OCI-LY3 (cell line): ENCODE measurements at regions not wholly inside any gene's neighbourhood (a gene's known extent, or its start where the extent isn't known, plus 50 kb on each side); places are given as distances from the start of the nearest gene placed in this dataset.
"Not testable (repeated sequence)": the region's sequence is repeated elsewhere in the genome, so short reads cannot be mapped to it uniquely, and the experiment has no call there.

Experiments used
- H2AFZ ChIP-seq: fragments of 200-600, 300-600 bp; shearing (Covaris generic); 2 replicates; pipeline ENCODE4 v1.6.0; 2014; ENCODE audit warnings: antibody characterized with exemption, low read depth, low read length
- H3K27ac ChIP-seq: fragments of 200-600, 300-600 bp; sonication (generic); 2 replicates; pipeline ENCODE4 v1.5.1; 2014; ENCODE audit warnings: mild to moderate bottlenecking, low read length, moderate library complexity, mixed read lengths
- H3K27me3 ChIP-seq: fragments of 200-600, 300-600 bp; sonication (generic); 2 replicates; pipeline ENCODE4 v1.6.1; 2014; ENCODE audit warnings: low read depth, low read length, mixed read lengths
- H3K36me3 ChIP-seq: fragments of 200-600, 300-600 bp; sonication (generic); replicated peaks from 2 replicates; pipeline ENCODE3; 2014; ENCODE audit warnings: low read depth, low read length, mixed read lengths
- H3K4me1 ChIP-seq: fragments of 300-600, 200-600 bp; sonication (generic); 2 replicates; pipeline ENCODE4 v1.6.1; 2014; ENCODE audit warnings: low read length, mixed read lengths
- H3K4me2 ChIP-seq: fragments of 200-600, 300-600 bp; sonication (generic); 2 replicates; pipeline ENCODE4 v1.6.1; 2014; ENCODE audit warnings: low read length, mixed read lengths
- H3K4me3 ChIP-seq: fragments of 300-600, 200-600 bp; sonication (generic); 2 replicates; pipeline ENCODE4 v1.5.1; 2014; ENCODE audit warnings: antibody characterized with exemption, mild to moderate bottlenecking, low read length, moderate library complexity
- H3K79me2 ChIP-seq: fragments of 300-600, 200-600 bp; shearing (Covaris generic); 2 replicates; pipeline ENCODE4 v1.6.1; 2014; ENCODE audit warnings: mild to moderate bottlenecking, low read length, mixed read lengths
- H3K9ac ChIP-seq: fragments of 300-600, 200-600 bp; shearing (Covaris generic); 2 replicates; pipeline ENCODE4 v1.6.0; 2014; ENCODE audit warnings: mild to moderate bottlenecking, low read length, moderate library complexity
- H3K9me3 ChIP-seq: fragments of 200-600, 300-600 bp; shearing (Covaris generic); 2 replicates; pipeline ENCODE4 v1.6.1; 2014; ENCODE audit warnings: low read length, mixed read lengths; ENCODE audit not compliant: insufficient read depth
- H4K20me1 ChIP-seq: fragments of 200-600, 300-600 bp; sonication (generic); 2 replicates; pipeline ENCODE4 v1.6.1; 2016; ENCODE audit warnings: low read length, mixed read lengths; ENCODE audit not compliant: insufficient read depth
- CTCF ChIP-seq: fragments of 200-600, 300-600 bp; sonication (generic); IDR thresholded peaks from 2 replicates; pipeline ENCODE4 v1.5.1; 2014; ENCODE audit warnings: antibody characterized with exemption, low read length, low read depth
- EZH2phosphoT487 ChIP-seq: fragments of 200-600 bp; shearing (Covaris generic); IDR thresholded peaks from 2 replicates; pipeline ENCODE4 v1.6.1; 2018; ENCODE audit warnings: antibody characterized with exemption, mixed run types, low read depth

- Histone ChIP-seq H3K4me1 (no peaks in the 10 kb centered on the region), H3K9me3 (no peaks in the 10 kb centered on the region), H3K9ac (no peak overlapping the region), H3K27me3 (no peaks in the 10 kb centered on the region), H3K4me2 (no peak overlapping the region), H3K79me2 (no peaks in the 10 kb centered on the region), H3K4me3 (no peak overlapping the region), H3K27ac (no peak overlapping the region), H2AFZ (no peak overlapping the region), H3K36me3 (no peaks in the 10 kb centered on the region), H4K20me1 (no peaks in the 10 kb centered on the region)
- TF ChIP-seq CTCF, result no peak
- no peak for TF ChIP-seq EZH2phosphoT487
Measured at GRCh38 chr4:116202524-116202923, 882.9 kb downstream of the TRAM1L1 start.

GRCh38 chr4:116197317-116197809 lies 888.0 kb downstream of the TRAM1L1 start:
- no peak overlapping the region for H2AFZ ChIP-seq
- H3K9ac ChIP-seq, result no peak overlapping the region
- no peak overlapping the region for H3K4me3 ChIP-seq

GRCh38 chr4:116183241-116183640 lies 902.1 kb downstream of the TRAM1L1 start:
- Histone ChIP-seq H4K20me1 (no peaks in the 10 kb centered on the region), H3K27me3 (no peaks in the 10 kb centered on the region), H2AFZ (no peak overlapping the region), H3K9me3 (no peaks in the 10 kb centered on the region), H3K4me3 (no peak overlapping the region), H3K36me3 (no peaks in the 10 kb centered on the region), H3K4me2 (no peak overlapping the region), H3K79me2 (no peaks in the 10 kb centered on the region), H3K4me1 (peaks cover 10% of the 10 kb centered on the region), H3K9ac (no peak overlapping the region), H3K27ac (no peak overlapping the region)
- no peak for TF ChIP-seq EZH2phosphoT487
- no peak for TF ChIP-seq CTCF

More at GRCh38 chr4:116197317-116197809, 888.0 kb downstream of the TRAM1L1 start:
- Histone ChIP-seq H3K27ac (no peak overlapping the region), H3K4me1 (no peaks in the 10 kb centered on the region), H3K79me2 (no peaks in the 10 kb centered on the region), H4K20me1 (no peaks in the 10 kb centered on the region), H3K9me3 (no peaks in the 10 kb centered on the region), H3K36me3 (no peaks in the 10 kb centered on the region), H3K4me2 (no peak overlapping the region), H3K27me3 (no peaks in the 10 kb centered on the region)
- TF ChIP-seq CTCF (no peak), EZH2phosphoT487 (no peak)

- Histone ChIP-seq H4K20me1 (no peaks in the 10 kb centered on the region), H3K9ac (peak overlapping the region; percentile 15; the same call in 1 of the 2 replicates), H3K36me3 (no peaks in the 10 kb centered on the region), H3K4me3 (peak overlapping the region; percentile 56), H3K4me2 (peak overlapping the region; percentile 61), H2AFZ (peak overlapping the region; percentile 90), H3K27ac (no peak overlapping the region), H3K9me3 (no peaks in the 10 kb centered on the region), H3K79me2 (no peaks in the 10 kb centered on the region), H3K4me1 (peaks cover 10% of the 10 kb centered on the region), H3K27me3 (no peaks in the 10 kb centered on the region)
- TF ChIP-seq EZH2phosphoT487 (no peak), CTCF (peak; percentile 73)
Measured at GRCh38 chr4:116180157-116180601, 905.2 kb downstream of the TRAM1L1 start.

- not testable (repeated sequence) for H3K27me3 ChIP-seq, H3K4me2 ChIP-seq, H3K36me3 ChIP-seq, H3K4me1 ChIP-seq, H3K9ac ChIP-seq, H3K9me3 ChIP-seq, H3K4me3 ChIP-seq, H3K27ac ChIP-seq, H4K20me1 ChIP-seq, H2AFZ ChIP-seq, H3K79me2 ChIP-seq
Measured at GRCh38 chr4:116151371-116151770, 934.0 kb downstream of the TRAM1L1 start.
